Peyer's patch (tissue), 4 donors: ENCODE measurements at regions not wholly inside any gene's neighbourhood (a gene's known extent, or its start where the extent isn't known, plus 50 kb on each side); places are given as distances from the start of the nearest gene placed in this dataset.
A peak's percentile ranks its signal among the peaks of the same experiment; 100 is the strongest.

ENCODE experiments used
- DNase-seq, 3 donors: peaks; one replicate each; pipeline ENCODE4 v3.0.0-alpha.2; 2017 to 2019
- H3K27ac ChIP-seq, 4 donors: fragments of 200-600 bp; sonication (generic); one replicate each; pipeline ENCODE4 v1.5.1; 2016 to 2019
- H3K27me3 ChIP-seq, 2 donors: fragments of 200-600 bp; sonication (generic); one replicate each; pipeline ENCODE4 v1.5.1; 2019
- H3K36me3 ChIP-seq, 3 donors: fragments of 200-600 bp; sonication (generic); one replicate each; pipeline ENCODE4 v1.5.1; 2016 to 2019
- H3K4me1 ChIP-seq, 4 donors: fragments of 200-600 bp; sonication (generic); one replicate each; pipeline ENCODE4 v1.5.1; 2016 to 2019
- H3K4me3 ChIP-seq, 4 donors: fragments of 200-600 bp; sonication (generic); 1 replicate in 3 of 4; 2 replicates in 1 of 4; pipeline ENCODE4 v1.5.1; 2016 to 2019; ENCODE audit warnings: mild to moderate bottlenecking in 1 of 4
- H3K9me3 ChIP-seq, 4 donors: fragments of 200-600 bp; sonication (generic); one replicate each; pipeline ENCODE4 v1.5.1; 2016 to 2019; ENCODE audit warnings: mild to moderate bottlenecking in 1 of 4
- POLR2A ChIP-seq, 2 donors: fragments of 450-650 bp; IDR thresholded peaks; one replicate each; pipeline ENCODE4 v1.5.1; 2017; ENCODE audit warnings: antibody characterized with exemption in 2 of 2, mild to moderate bottlenecking in 2 of 2, moderate library complexity in 2 of 2
- TF ChIP-seq, protein P1 (sequence below), 6 experiments: fragments of 450-650 bp in 4 of 6; fragments of 200-600 bp in 2 of 6; sonication (generic) in 1 of 6; IDR thresholded peaks; one replicate each; pipeline ENCODE4 v1.5.1; 2017 to 2019; ENCODE audit warnings: antibody characterized with exemption in 6 of 6, mild to moderate bottlenecking in 3 of 6, moderate library complexity in 1 of 6

DNA sequence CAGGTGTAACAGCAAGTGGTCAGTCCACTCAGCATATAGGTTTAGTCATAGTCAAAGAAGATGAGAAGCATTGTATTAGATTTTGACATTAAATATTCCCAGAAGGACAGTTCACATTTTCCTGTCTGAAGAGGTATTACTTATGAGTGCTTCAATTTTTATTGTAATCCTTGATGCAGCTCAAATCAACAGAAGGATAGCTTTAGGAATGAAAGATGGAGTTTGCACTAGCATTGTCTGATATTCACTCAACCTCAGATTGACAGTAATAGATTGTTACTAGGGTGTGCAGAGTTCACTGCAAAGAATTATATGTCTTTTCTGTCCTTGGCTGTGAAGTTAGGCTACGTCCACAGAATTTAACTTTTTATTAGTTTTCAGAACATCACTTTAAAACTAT is 764.3 kb upstream of the AADAT start:
- no peak for TF ChIP-seq POLR2A (IDR thresholded peaks at IDR 0.05)
- TF ChIP-seq, protein P1, sequence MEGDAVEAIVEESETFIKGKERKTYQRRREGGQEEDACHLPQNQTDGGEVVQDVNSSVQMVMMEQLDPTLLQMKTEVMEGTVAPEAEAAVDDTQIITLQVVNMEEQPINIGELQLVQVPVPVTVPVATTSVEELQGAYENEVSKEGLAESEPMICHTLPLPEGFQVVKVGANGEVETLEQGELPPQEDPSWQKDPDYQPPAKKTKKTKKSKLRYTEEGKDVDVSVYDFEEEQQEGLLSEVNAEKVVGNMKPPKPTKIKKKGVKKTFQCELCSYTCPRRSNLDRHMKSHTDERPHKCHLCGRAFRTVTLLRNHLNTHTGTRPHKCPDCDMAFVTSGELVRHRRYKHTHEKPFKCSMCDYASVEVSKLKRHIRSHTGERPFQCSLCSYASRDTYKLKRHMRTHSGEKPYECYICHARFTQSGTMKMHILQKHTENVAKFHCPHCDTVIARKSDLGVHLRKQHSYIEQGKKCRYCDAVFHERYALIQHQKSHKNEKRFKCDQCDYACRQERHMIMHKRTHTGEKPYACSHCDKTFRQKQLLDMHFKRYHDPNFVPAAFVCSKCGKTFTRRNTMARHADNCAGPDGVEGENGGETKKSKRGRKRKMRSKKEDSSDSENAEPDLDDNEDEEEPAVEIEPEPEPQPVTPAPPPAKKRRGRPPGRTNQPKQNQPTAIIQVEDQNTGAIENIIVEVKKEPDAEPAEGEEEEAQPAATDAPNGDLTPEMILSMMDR (IDR thresholded peaks at IDR 0.05), result no peak
- H3K4me3 ChIP-seq, result no peak overlapping the region
- no peaks in the 10 kb centered on the region for H3K9me3 ChIP-seq
- no peaks in the 10 kb centered on the region for H3K27me3 ChIP-seq
- no peak for DNase-seq
- no peaks in the 10 kb centered on the region for H3K36me3 ChIP-seq
- no peak overlapping the region for H3K27ac ChIP-seq
- H3K4me1 ChIP-seq, result no peaks in the 10 kb centered on the region

DNA sequence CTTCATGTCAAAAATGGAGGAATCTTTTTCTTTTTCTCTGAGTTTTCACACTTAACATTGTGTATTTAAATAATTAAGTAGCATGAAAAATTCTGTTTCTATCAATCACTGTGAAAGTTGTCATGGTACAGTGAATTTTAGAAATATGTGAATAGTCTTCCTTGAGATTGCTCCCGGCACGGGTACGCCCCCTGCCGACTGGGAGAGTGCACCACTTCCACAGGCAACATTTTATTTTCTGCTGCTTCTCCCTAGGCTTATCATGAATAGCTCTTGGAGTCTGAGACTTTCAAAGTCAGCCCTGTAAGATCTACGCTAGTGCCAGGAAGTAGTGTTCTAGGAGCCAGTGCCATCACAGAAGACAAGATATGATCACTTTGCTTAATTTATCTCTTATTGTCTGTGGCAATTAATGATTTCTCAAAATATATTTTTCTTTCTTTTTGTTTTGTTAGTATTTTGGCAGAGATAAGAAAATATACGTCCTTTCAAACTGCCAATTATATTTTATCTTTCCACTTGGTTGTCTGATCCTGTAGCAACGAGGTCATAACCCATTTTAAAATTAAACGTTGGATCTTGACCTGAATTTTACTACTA is 763.8 kb upstream of the AADAT start:
- no peak for TF ChIP-seq POLR2A (IDR thresholded peaks at IDR 0.05)
- TF ChIP-seq, protein P1 (IDR thresholded peaks at IDR 0.05), result peak in 4 of 6 experiments; percentile 40 to 55 (median 52)
- DNase-seq, result peak in 2 of 3 donors; percentile 56 to 65
- Histone ChIP-seq H3K27me3 (no peaks in the 10 kb centered on the region), H3K4me3 (no peak overlapping the region), H3K4me1 (no peaks in the 10 kb centered on the region), H3K9me3 (no peaks in the 10 kb centered on the region), H3K27ac (no peak overlapping the region), H3K36me3 (no peaks in the 10 kb centered on the region)

DNA sequence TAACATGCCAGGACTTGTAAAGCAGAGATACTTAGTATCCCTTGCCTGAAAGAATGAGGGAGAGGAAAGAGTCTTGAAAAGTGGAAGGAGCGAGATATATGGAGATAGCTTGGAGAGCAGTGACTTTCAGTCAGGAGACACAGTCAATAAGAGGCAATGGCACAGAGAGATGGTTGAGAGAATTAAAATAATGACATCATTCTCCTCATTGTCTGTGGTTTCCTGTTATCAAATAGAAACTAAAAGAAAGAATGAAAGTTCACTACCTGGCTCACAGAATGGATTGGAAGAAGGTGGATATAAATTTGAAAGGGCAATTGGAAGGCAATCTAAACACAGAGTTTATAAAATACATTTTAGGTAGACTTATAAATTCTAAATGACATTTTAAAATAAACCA is 760.2 kb upstream of the AADAT start:
- Histone ChIP-seq H3K36me3 (no peaks in the 10 kb centered on the region), H3K4me3 (no peak overlapping the region), H3K27ac (no peak overlapping the region), H3K9me3 (no peaks in the 10 kb centered on the region), H3K27me3 (no peaks in the 10 kb centered on the region), H3K4me1 (no peaks in the 10 kb centered on the region)
- TF ChIP-seq POLR2A (IDR thresholded peaks at IDR 0.05), result no peak
- TF ChIP-seq, protein P1 (IDR thresholded peaks at IDR 0.05), result no peak
- DNase-seq, result no peak

DNA sequence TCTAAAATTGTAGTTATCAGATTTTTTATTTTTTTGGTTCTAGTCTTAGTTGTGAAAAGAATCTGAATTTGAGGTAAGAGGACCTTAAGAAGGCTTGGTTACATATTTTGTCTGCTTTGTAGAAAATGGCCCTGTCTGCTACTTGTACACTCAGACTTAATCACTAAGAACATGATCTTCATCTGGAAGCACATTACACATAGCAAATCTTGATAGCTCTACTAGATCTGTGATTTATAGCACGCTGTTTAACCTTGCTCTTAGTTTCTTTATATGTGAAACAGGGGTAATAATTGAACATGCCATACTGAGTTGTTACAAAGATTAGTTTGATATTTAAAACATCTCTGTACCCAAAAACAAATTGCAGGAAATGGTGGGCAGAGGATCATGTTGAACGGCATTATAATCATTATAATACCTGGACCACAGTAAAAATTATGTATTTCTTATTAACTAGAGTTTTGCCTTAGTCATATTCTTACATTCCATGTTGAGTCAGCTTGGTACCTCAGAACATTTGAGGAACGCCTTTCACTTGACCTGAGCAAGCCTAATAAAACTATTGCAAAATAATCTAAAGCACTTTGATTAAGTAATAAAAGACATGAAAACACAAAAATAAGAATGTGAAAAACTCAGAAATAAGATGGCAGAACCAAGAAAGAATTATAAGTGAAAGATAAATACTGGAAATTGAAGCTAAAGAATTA is 738.0 kb upstream of the AADAT start:
- H3K27ac ChIP-seq, result no peak overlapping the region
- TF ChIP-seq POLR2A (IDR thresholded peaks at IDR 0.05), result no peak
- TF ChIP-seq, protein P1 (IDR thresholded peaks at IDR 0.05), result no peak
- H3K27me3 ChIP-seq, result no peaks in the 10 kb centered on the region
- no peak for DNase-seq
- no peaks in the 10 kb centered on the region for H3K36me3 ChIP-seq
- no peaks in the 10 kb centered on the region for H3K4me1 ChIP-seq
- H3K9me3 ChIP-seq, result no peaks in the 10 kb centered on the region
- no peak overlapping the region for H3K4me3 ChIP-seq

DNA sequence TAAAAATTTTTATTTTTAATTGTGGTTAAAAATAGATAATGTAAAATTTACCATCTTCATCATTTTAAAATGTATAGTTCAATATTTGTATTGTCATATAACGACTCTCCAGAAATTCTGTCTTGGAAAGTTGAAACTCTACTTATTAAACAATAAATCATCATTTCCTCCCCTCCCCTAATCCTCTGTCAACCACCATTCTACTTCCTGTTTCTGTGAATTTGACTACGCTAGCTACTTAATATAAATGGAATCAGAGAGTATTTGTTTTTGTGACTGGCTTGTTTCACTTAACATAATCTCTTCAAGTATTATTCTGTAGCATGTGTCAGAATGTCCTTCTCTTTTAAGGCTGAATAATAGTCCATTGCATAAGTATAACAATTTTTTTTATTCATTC is 729.0 kb upstream of the AADAT start:
- Histone ChIP-seq H3K4me1 (no peaks in the 10 kb centered on the region), H3K27ac (no peak overlapping the region), H3K27me3 (no peaks in the 10 kb centered on the region), H3K9me3 (no peaks in the 10 kb centered on the region), H3K4me3 (no peak overlapping the region), H3K36me3 (no peaks in the 10 kb centered on the region)
- TF ChIP-seq, protein P1 (IDR thresholded peaks at IDR 0.05), result no peak
- no peak for TF ChIP-seq POLR2A (IDR thresholded peaks at IDR 0.05)
- DNase-seq, result no peak
